COLO668 (cell line): ENCODE measurements at regions not wholly inside any gene's neighbourhood (a gene's known extent, or its start where the extent isn't known, plus 50 kb on each side); places are given as distances from the start of the nearest gene placed in this dataset.

Experiments used
- DNase-seq: peaks from one replicate; lab custom pipeline; 2025; ENCODE audit not compliant: unreplicated experiment; lab: John Stamatoyannopoulos, UW

DNA sequence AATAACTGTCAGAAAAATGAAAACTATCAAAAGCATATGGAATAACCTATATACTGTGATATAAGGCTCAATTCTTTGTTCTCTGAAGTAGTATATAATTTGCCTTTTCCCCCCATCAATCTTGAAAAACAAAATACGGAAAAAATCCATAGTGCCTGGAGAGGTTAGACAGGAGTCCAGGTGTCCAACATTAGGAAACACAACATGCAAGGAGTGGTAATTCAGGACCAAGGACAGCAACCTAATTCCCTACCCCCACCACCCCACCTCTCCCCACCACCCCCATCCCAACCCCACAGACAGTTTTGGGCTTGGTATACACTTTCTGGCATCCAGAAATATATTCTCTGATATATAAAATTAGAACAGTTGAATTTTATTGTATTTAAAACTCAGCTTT is 55.1 kb upstream of the SLC25A26 start:
- no peak for DNase-seq

DNA sequence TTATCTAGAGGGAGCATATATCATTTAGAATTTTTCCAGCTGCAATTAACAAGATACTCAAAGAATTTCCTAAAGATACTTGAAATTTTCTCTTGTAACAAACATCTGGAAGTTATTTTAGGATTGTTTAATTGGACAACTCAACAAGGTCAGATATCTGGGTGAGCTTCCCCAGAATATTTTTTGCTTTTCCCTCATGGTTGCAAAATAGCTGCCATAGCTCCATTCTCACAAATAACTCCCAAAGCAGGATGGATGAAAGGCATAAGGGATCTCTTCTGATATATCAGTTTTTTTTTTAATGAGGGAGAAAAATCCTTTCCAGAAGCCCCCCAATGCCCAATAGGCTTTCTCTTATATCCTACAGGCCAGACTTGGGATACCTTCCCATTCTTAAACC is 56.6 kb upstream of the SLC25A26 start:
- no peak for DNase-seq

DNA sequence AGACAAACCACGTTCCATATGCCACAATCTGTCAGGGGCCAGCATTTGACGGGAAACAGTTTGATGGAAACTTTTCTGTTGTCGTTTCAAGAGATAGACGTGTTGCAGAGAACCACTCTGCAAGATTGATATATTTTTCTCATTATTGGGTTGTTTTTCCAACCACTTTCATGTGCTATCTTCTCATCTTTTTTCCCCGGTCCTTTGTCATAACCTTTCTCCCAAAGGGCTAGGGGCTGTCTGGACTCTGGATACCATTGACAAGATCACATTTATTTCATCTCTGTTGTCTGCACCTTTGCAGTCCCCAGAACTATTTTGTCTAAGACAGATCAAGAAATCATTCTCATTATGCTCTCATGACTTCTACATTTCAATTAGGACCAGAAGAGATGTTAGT is 57.6 kb upstream of the SLC25A26 start:
- no peak for DNase-seq

DNA sequence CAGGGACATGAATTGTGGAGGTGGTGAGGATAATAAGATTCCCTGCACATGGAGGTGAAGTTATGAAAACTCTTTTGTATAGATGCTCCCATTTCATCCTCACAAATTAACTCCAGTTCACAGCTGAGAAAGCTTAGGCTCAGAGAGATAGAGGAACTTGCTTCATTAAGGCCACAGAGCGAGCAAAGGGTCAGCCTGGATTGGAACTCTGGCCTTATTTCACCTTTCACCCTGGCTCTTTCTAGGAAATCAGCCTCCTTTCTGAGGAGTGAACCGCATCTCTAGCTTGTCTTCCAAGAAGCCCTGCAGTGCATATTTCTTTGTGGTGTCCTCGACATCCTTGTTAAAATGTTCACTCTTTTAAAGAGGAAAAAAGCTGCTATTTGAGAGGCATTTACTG is 58.0 kb upstream of the SLC25A26 start:
- no peak for DNase-seq

DNA sequence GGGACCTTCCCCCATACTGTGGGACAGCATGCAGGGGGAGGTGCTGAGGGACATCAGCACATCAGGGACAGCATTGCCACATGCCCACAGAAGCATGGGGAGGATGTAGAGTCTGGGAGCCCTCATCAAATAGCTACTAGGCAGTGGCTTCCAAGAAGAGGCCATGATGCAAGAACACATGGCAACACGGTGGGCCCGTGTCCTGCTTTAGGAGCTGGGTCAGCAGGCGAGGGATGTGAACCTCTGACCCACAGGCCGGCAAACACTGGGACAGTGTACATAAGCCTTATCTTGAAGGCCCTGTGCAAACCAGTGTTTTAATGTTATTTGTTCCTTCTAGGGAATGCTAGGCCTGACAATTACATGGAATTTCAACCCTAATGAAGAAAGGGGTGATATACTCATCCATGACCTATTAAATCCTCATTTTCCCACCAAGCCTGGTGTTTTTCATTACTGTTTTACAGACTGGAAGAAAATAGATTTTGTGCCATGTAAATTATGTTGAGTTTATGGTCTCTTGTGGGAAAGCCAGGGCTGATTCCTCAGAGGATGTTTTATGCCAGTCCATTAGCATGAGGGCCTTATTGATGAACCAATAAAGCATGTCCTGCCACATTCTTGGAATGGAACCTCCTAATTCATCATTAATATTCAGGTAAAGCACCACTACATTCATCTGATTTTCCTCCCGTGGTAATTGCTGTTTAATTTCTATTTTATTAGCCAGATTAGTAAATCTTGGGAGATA is 61.7 kb upstream of the SLC25A26 start:
- no peak for DNase-seq

DNA sequence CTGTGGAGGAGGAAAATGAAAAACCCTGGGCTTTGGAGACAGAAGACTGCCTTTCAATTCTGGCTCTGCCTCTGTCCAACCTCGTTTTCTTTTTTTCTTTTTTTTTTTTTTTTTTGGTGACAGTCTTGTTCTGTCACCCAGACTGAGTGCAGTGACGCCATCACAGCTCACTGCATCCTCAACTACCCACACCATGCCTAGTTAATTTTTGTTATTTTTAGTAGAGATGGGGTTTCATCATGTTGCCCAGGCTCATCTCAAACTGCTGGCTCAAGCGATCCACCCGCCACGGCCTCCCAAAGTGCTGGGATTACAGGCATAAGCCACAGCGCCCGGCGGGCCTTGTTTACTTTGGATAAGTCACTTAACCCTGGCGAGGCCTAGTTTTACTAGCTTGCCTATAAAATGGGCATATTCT is 66.3 kb upstream of the SLC25A26 start:
- DNase-seq = no peak

DNA sequence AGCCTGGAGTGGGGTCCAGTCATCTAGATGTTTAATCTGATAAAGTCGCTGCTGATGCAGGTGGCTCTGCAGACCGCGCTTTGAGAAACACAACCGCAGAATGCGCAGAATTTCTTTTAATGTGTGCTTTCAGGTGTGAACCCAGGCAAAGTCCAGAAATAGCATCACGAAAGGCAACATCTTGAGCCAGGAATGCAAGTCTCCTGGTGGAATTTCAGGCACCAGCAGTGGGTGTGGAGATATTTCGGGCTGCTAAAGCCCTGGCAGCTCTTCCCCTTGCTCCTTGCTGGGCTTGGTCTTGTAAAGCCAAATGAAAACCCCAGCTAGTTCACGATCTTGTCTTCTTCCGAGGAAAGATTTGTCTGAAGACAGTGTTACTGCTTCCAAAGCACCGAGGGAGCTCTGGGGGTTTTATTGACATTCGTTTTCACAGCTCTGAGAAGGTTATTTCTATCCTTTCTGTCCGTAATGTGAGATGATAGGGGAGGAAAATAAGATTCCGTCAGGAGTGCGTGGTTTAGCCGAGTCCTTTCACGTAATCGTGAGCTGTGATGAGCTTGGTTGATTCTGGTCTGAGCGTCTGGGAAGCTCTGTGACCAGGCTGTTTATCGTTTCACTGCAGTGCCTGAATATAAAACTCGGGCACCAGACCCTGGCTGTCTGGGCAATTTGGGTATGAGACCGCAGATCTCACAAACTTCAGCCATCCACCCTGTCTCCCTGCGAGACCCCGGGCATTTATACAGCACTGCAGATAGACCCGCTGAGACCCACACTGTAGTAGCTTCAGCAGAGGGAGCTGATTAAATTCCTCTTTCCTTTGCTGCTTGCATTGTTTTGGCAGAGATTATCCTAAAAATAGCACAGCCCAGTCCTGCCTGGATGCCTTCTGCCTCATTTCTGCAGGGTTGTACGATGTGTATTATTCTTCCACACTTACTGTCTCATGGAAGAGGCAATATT is 67.0 kb upstream of the SLC25A26 start:
- DNase-seq = no peak

DNA sequence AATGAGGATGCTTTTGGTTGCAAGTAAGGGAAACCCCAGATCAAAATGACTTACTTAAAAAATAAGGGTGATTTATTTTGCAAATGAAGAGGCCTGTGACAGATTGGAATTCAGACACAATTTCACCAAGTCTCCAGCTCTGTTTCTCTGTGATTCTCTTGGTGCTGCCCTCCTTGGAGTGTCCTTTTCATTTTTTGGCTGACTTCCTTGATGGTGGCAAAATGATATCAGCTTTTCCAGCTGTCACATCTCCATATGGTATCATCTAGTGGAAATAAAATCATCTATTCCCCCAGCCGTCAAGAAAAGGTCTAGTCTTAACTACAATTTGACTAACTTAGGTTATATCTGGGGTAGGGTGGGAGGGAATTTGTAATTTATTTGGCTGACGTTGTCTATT is 68.5 kb upstream of the SLC25A26 start:
- DNase-seq = no peak

DNA sequence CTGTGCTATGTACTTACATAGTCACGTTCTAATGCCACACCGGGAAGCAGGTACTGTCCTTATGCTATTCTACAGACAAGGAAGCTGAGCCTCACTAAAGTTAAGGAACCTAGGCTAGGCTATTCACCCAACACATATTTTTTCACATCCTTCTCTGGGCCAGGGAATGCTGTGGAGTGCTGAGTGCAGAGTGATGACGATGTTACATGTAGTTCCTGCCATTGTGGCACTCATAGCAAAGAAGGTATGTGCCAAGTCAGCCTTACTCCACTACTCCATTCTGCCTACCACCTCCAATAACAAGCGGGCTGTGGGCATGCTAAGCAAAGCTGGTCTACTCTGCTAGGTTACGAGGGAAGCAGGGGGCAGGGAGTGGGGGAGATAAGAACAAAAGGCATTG is 69.8 kb upstream of the SLC25A26 start:
- DNase-seq = no peak

DNA sequence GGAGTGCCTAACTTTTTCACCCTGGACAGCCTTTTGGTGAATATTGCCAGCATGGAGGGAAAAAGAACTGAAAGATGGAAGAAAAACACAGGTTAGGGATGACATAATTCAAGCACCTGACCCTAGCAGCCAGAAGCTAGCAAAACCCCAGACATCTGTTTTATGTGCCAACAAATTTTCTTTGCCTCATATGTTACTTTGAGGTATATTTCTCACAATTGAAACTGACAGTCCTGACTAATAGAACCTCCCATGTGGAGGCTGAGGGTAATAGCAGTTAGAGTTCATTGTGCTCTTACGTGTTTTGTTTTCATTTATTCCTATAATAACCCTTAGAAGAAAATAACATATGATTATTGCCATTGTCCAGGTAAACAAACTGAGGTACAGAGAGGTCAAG is 71.5 kb upstream of the SLC25A26 start:
- no peak for DNase-seq

DNA sequence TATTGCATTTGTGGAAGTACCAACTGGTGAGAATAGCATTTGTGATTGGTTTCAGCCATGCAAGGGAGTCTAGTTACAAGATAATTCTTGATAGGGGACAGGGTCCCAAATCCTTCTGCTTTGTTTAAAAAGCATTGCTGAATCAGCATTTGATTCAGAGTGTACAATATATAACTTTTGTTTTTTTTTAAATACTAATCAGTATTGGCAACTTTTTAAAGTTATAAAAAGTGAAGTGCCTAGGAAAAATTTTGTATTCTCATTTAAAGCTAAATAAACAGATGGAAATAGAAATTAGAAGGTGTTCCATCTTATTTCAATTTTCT is 75.4 kb upstream of the SLC25A26 start:
- DNase-seq = no peak

DNA sequence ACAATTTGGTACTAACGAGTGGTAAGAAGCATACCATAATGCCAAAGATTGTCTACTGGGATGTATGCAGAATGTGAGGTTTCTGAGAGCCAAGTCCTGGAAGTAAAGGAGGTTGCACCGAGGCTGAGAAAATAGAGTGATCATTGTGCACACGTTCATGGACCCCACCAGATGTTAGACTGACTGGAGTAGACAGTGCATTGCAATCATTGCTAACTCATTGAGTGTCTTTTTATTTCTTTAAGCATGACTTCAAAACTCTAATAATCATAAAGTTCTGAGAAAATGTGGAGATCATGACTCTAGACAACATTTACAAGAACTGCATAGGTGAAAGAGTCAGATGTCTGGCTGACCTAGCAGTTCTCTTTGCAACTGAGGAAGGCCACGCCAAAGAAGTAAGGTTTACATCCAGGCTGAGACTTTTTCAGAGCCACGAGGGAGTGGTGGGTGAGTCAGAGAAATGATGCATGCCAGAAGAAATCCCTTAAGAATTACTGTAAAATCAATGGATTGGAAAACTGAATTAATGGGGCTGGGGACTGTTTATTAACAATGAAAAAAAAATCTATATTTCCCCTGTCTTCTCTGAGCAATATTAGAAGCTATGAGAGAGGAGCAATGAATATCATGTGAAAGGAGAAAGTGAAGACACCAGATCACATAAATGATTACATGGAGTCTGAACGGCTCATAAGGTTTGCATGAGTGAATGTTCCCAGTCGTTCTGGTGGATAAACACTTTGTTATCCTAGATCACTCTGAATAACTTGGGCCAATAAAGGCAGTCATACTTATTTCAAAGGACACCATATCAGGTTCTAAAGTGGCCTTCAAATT is 76.0 kb upstream of the SLC25A26 start:
- no peak for DNase-seq

DNA sequence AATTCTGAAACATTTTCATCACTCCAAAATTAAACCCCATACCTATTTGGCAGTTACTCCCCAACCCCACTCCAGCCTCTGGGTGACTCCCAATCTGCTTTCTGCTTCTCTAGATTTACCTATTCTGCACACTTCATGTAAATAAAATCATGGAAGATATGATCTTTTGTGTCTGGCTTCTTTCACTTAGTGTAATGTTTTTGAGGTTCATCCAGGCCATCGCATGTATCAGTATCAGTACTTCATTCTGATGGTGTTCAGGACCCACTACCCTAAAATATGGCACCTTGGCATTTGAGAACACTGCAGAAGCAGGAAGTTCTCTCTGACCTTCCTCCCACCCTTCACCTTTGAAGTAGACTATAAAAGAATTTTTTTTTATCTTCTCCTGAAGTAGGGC is 78.7 kb upstream of the SLC25A26 start:
- no peak for DNase-seq

DNA sequence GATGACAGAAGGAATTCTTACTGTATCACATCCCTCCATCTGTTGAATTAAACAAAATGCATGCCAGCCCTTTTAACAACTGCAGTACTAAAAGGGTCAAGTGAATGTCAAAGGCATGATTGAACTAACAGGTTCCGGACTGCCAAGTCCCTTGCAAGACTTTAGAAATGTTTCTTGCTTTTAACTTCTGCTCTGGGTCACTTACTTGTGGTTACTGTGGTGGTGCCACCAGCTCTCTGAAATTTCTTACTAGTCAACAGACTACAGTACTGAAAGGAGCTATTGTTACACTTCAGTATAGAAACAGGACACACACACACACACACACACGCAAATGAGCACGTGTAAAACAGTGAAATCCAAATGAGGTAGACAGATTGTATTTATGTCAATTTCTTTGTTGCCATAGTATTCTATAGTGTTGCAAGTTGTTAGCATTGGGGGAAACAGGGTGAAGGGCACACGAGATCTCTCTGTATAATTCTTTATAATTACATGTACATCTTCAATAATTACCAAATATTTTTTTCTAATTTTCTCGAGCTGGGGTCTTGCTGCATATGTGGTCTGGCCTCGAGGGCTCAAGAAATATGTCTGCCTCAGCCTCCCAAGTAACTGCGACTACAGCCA is 79.9 kb upstream of the SLC25A26 start:
- DNase-seq = no peak

DNA sequence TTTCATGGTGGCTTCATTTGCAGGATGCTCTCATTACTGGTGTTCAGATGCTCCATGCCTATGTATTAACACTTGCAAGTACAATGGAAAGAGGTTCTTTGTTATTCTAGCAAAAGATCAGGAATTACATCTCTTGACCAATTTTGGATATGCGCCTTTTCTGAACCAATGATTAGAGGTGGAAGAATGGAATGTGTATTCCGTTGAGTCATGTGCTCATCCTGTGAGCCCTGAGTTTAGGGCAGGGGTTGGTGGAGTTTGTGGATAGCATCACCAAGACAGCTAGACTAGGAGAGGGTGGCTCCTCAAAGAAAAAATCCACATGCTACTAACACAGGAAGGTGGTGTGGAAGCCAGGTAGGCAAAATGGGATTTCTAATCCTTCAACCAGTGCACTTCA is 80.7 kb upstream of the SLC25A26 start:
- DNase-seq = no peak

DNA sequence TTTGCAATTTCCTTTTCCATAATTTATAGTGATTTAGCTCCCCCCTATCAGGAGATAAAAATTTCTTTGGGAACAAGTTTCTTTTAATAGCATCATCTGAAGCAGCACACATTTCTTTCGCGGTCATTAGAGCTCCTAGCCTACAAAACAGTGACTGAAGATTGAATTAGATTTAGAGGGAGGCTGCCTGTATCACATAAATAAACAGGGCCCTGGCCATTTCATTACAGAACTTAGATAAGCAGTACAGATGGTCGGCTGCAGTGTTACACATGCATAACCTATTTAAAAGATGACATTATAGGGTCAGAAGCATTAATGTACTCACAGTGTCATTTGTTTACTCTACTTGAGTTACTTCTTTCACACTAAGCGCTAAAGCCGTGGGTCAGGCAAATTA is 81.4 kb upstream of the SLC25A26 start:
- no peak for DNase-seq

DNA sequence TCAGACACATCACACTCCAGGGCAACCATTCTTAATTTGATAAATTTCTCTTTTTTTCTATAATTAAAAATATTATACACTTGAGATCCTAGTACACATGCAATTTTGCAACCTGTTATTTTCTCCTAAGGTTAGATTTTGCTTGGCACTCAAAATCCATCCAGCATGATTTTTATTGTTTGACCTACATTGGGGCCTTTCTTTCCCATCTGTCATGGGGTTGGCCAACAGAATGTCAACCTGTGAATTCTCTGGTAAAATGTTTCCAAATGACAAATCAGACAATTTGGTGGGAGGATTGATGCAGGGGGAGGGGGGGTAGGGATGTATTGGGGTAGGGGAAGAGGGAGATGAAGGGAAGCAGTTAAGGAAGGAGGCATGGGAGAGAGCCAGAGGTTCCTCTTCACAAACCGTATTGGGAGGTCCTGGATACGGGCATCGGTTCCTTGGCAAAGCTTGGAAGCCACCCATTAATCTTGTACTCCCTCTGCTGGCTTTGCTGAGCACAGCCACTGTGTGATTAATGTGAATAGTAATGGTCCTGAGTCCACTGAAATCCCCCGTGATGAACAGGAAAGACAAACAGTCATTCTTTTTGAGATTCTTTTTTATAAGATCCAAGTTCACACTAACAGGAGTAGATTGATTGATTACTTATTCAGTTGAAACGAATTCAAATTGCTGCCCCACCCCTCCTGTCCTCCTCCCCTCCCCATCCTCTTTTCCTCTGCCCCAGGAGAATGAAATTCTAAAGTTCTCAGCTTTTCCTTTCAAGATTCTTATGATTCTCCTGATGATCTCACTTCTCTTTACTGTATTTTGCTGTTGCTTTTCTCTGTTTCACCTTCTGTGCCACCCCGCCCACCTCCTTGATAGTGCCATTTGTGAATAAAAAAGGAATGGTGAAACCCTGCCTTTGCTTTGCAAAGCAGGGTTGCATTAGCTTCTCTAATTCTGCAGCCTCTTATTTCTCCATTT is 82.2 kb upstream of the SLC25A26 start:
- DNase-seq = peak; percentile 29

DNA sequence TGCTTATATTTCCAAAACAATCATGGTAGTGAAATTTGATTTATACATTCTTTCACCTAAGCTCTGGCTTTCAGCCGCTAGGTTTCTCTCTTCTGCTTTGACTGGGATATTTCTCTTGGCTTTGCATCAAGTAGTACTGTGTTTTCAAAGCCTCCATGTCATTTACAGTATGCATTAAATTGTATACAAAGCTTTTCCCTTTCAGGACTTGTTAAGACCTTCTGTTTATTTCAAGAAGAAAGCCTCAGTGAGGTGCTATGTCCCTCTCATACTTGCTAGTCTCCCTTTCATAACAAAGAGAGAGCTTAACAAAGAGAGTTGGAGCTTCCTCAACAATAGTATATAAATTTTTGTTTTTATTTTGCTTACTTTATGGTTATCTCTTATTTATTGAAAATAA is 84.2 kb upstream of the SLC25A26 start:
- DNase-seq = no peak

DNA sequence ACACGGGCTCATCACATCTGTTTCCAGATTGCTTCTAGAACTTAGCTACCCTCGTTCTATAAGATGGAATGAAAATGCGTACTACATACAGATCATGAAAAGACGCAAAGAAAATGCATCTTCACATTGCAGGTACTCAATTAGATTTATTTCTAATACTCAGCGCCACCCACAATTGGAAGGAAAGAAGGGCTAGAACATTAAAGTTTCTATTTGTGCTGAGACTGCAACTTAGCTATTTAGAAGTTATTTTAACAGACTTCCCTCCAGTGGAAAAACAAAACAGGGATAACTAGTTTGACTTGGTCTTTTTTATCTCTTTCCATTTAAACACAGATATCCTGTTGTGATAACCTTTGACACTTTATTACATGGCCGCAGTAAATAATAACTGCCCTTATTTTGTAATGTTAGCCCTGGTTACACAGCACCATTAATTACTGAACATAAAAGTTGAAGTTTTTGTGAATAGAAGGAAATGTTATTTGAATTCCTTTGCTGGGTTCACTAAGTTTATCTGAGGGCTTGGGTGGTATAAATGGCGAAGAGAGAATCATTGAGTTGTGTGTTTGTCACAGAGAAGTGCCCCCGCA is 86.9 kb upstream of the SLC25A26 start:
- no peak for DNase-seq
